COLO829 (cell line): ENCODE measurements at regions not wholly inside any gene's neighbourhood (a gene's known extent, or its start where the extent isn't known, plus 50 kb on each side); places are given as distances from the start of the nearest gene placed in this dataset.

Source experiments
- DNase-seq: peaks from one replicate; pipeline ENCODE4 v3.0.0; 2012; ENCODE audit warnings: low spot score

- DNase-seq: no peak
Measured at GRCh38 chr1:56355422-56355821, 223.9 kb downstream of the PLPP3 start.

- DNase-seq: no peak
Measured at GRCh38 chr1:56345831-56346230, 233.5 kb downstream of the PLPP3 start.

DNA sequence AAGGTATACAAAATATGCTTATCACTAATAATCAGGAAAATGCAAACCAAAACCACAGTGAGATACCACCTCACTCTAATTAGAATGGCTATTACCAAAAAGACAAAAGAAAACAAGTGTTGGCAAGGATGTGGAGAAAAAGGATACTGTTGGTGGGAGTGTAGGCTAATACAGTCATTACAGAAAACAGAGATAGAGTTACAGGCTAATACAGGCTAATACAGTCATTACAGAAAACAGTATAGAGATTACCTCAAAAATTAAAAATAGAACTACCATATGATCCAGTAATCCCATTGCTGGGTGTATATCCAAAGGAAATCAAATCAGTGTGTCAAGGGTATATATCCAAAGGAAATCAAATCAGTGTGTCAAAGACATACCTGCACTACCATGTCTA is 238.4 kb downstream of the PLPP3 start:
- no peak for DNase-seq

DNA sequence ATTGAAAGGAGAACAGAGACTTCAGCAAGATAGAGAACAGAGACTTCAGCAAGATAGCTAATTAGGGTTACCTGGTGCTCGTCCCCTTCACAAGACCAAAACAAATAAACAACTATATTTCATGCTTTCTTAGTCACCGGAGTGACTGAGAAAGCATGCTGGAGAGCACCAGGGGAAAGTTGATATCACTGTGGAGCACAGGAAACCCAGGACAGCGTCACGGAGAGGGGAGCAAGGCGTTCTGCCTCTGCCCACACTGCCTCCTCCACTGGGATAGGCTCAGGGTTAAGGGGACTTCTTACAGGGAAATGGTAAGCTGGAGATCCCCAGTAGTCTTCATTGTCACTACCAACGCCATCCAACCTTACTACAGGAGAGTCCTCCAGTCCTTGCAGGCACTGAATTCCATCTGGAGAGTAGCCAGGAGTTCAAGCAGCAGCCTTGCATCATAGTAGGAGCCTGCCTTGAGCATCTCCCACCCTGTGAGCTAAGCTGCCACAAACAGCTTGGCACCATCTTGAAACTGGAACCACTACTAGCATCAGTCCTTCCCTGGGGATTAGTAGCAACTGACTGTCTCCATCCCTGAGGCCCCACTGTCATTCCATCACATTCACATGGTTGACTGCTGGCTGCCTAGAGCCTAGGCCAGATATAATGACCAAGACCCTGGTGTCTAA is 239.4 kb downstream of the PLPP3 start:
- no peak for DNase-seq

DNA sequence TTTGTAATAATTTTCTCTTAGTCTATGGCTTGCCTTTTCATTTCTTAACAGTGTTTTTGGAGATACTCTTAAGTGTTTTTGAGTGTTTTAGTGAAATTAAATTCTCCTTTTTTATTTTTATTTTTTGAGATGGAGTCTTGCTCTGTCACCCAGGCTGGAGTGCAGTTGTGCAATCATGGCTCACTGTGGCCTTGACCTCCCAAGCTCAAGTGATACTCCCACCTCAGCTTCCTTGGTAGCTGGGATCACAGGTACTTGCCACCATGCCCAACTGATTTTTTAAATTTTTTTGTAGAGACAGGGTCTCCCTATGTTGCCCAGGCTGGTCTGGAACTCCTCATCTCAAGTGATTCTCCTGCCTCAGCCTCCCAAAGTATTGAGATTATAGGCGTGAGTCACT is 240.3 kb downstream of the PLPP3 start:
- DNase-seq: no peak

GRCh38 chr1:56336982-56337381 is 242.4 kb downstream of the PLPP3 start:
- no peak for DNase-seq

DNA sequence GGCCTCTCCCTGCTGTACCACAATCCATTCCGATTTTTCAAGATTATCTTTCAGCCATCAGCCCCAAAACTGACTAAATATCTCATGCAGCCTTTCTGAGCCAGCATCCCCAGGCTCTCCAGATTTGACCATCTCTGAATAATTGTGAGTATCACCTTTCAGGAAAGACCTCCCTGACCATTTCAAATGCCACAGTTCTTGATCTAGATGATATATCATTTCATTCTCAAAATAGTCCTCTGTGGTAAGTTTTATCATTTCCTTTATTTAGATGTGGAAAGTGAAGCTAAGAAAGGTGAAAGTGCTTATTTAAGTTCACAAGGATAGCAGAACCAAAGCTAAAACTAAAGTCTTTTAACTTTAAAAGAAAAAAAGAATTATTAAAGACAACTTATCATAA is 244.0 kb downstream of the PLPP3 start:
- DNase-seq: no peak

DNA sequence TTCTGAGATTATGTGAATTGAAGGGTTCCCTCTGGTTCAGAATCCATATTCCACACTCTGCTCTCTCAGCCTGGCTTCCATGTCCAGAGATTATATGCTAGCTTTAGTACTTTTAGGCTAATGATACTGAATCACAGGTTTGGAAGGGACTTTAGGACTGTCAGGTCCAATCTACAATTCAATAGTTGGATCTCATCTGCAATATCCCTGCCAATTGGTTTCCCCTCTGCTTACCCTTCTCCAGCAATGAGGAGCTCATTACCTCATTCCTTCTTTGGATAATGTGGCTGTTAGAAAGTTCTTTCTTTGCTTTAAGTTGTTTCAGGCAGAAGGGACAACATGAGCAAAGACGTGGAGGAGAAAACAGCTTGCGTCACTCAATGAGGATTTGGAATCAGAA is 245.3 kb downstream of the PLPP3 start:
- no peak for DNase-seq

DNA sequence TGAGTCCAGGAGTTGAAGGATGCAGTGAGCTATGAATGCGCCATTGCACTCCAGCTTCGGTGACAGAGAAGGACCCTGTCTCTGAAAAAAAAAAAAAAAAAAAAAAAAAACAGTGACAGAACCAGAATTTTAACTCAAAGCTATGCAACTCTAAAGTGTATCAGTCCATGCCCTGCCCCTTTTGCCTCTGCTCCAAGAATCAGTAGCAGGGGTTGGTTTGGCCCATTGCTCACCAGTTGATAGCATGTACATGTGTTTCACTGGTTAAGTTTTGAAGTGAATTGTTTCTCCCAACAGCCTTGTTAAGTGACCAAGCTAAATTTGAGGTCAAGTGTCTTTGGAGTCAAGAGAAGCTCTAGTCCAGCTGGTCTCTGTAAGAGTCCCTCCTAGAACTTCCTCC is 245.9 kb downstream of the PLPP3 start:
- no peak for DNase-seq

DNA sequence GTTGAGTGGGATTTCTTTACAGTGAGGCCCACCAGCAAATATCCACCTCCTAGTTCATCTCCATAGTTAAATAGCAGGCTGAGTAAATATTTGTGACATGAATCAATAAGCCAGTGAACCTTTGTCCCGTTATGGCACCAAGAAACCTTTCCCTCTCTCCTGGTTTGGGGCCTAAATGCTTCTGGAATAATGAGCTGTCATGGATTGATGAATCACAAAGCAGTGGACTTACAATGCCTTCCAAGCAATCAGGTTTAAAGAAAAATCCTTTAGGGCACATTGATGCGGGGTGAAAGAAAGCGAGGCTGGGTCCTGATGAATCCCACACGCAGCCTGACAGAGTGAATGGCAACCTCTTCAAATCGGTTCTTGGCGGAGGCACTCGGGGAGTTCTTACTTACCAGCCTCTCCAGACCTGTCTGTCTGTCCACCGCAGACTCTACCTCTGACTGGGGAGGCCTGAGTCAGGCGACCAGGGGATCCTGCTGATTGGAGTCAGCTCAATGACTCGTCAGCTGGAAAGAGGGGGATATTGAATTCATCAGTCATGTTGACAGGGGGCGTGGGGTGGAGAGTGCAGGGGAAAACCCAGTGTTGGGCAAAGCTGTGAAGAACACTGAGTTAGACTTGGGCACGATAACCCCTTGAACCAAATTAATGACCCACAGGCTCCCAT is 247.3 kb downstream of the PLPP3 start:
- no peak for DNase-seq

GRCh38 chr1:56331207-56331891 is 248.0 kb downstream of the PLPP3 start:
- DNase-seq: peak; percentile 71

GRCh38 chr1:56330391-56331026 is 248.9 kb downstream of the PLPP3 start:
- no peak for DNase-seq

GRCh38 chr1:56329970-56330369 is 249.4 kb downstream of the PLPP3 start:
- no peak for DNase-seq

- DNase-seq: no peak
Measured at GRCh38 chr1:56327195-56327594, 252.2 kb downstream of the PLPP3 start.

GRCh38 chr1:56326056-56326455 is 253.3 kb downstream of the PLPP3 start:
- no peak for DNase-seq

- no peak for DNase-seq
Measured at GRCh38 chr1:56324504-56324903, 254.9 kb downstream of the PLPP3 start.

DNA sequence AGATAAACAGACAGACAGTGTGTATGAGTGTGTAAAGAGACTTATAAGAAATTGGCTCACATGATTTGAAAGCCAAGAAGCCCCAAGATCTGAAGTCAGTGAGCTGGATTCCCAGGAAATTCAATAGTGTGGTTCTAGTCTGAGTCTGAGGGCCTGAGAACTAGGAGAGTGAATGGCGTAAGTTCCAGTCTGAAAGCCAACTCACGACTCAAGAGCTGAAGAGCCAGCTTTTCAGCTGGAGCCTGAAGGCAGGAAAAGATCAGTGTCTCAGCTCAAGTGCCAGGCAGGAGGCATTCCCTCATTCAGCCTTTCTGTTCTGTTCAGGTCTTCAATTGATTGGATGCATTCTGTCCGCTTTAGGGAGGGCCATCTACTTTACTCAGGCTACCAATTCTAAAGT is 257.2 kb downstream of the PLPP3 start:
- no peak for DNase-seq

DNA sequence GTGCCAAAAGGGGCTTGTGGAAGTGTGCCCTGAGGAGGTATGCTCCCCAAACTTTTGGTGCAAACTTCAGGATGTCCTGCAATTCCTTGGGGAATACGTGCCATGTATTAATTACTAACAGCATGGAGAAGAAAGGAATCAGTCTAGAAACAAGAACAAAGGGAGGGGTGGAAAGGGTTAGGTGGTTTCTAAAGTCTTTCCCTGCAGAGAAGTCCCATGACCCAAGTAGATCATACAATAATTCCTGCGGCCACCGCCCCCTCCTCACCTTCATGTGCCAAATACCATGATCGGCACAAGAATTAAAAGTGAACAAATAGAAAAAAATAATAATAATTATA is 258.2 kb downstream of the PLPP3 start:
- DNase-seq: no peak

DNA sequence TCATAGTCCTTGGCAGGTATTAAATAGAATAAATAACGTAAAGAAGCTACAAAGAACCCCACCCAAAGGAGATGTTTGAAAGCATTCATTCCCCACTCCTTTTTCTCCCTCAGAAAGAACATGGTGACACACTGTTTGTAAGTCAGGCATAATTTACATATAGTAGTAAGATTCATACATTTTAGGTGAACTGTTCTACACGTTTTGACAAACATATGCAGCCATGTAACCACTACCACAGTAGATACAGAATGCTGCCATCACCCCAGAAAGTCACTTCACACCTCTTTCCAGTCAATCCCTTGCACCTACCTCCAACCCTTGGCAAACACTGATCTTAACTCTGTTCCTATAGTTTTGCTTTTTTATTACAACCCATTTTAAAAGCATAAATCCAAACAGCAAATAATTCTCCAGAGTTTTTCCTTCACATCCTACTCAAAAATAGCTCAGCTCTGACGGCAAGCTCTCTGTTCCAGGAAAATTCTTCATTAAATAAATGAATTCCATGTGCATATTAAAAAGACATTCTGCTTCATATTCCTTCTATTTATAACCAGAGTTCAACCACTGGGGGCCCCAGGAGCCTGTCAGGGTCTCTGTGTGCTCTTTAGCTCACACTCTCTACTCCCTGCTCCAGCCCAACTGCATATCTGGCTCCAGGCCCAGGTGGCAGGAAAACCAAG is 258.8 kb downstream of the PLPP3 start:
- no peak for DNase-seq

GRCh38 chr1:56317722-56318121 is 261.6 kb downstream of the PLPP3 start:
- no peak for DNase-seq

DNA sequence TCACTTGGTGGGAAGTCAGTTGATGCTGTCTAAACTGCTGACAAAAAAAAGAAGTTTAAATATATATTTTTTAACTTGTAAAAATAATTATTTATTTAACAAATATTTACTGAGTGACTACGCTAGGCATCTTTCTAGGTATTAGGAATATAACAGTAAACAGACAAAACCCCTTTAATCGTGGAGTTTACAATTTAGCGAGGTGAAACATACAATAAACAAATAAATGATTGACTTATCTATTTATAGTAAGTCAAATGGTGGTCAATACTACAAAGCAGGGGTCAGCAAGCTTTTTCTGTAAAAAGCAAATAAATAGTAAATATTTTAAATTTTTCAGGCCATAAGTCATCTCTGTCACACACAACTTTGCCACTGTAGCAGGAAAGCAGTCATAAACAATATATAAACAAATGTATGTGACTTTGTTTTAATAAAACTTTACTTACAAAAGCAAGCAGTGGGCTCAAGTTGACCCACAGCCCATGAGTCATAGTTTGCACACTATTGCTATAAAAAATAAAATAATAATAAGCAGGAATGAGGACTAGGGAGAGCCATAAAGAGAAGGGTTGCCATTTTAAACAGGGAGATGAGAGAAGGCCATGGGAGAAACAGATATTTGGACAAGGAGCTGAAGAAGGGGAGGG is 263.9 kb downstream of the PLPP3 start:
- no peak for DNase-seq

DNA sequence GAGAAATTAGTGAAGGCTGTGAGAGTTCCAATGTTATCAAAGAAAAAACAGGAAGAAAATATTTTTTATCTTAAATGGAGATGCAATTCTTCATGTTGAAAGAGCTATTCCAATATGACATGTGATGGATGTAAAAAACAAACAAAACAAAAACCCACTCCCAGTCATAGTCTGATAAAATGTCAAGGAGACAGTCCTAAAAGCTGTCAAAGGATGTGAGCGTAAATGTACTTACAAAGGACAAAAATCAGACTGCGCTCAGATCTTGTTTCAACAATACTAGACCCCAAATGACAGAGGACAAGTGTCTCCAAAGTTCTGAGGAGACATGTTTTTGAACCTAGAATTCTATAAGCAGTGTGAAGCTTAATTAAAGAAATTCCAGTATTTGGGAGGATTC is 265.8 kb downstream of the PLPP3 start:
- no peak for DNase-seq
